GM23248 (cell line): ENCODE measurements at regions not wholly inside any gene's neighbourhood (a gene's known extent, or its start where the extent isn't known, plus 50 kb on each side); places are given as distances from the start of the nearest gene placed in this dataset.

Experiments used
- EZH2 ChIP-seq: fragments of 200-600 bp; sonication (generic); IDR thresholded peaks from 2 replicates; pipeline ENCODE4 v1.6.1; 2018; ENCODE audit warnings: antibody characterized with exemption, mild to moderate bottlenecking; ENCODE audit not compliant: insufficient read depth, poor library complexity, severe bottlenecking
- EZH2phosphoT487 ChIP-seq: fragments of 200-600 bp; sonication (generic); IDR thresholded peaks from 2 replicates; pipeline ENCODE4 v1.6.1; 2018; ENCODE audit warnings: antibody characterized with exemption, moderate library complexity, mild to moderate bottlenecking, low read depth; ENCODE audit not compliant: insufficient read depth

DNA sequence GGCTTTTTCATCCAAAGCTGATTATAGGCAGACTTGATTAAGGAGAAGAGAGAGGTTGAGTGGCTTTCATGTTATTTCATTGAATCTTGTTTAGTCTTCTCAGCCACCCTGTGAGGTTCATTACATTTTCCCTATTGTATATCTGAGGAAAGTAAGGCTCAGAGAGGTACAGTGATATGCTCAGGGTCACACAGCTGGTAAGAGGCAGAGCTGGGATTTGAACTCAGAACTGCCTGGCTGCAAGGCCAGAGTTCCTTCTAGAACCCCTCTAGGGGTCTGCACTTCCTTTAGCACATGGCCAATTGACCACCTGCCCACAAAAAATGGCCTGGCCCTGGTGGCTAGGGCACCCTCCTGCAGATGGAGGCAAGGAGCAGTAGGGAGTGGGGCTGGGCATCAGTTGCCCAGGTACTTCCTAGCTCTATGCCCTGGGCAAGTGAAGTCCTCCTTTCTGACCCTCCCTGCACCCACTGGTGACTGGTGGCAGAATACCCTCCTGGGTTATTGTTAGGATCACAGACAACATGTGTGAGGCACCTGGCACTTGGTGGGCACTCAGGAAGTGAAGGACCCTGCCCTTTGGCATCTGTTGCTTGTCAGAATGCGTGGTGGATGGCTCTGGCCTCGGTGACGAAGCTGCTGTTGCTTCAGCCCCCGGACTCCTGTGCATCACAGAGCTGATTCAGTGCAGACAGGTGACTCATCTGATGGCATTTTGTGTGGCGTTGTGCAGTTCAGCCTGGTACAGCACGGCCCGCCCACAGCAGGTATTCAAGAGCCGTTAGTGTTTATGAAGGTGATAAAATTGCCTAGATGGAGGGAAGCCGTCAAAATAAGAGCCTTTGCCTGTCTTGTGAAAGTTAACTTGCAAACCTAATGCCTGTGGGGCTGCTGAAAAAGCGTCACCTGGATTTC, 115.8 kb downstream of the SLC25A47 start:
- TF ChIP-seq EZH2 (no peak), EZH2phosphoT487 (no peak)
